Uterus (tissue), 3 donors: ENCODE measurements at regions not wholly inside any gene's neighbourhood (a gene's known extent, or its start where the extent isn't known, plus 50 kb on each side); places are given as distances from the start of the nearest gene placed in this dataset.

Experiments used
- DNase-seq, 2 donors: peaks; one replicate each; pipeline ENCODE4 v3.0.0-alpha.2; 2019 to 2020
- H3K27ac ChIP-seq, 2 donors: fragments of 200-600 bp; sonication (generic); 1 replicate in 1 of 2; 2 replicates in 1 of 2; pipeline ENCODE4 v1.5.1; 2016 to 2018
- H3K27me3 ChIP-seq, 2 donors: fragments of 200-600 bp; sonication (generic); one replicate each; pipeline ENCODE4 v1.5.1; 2018 to 2019; ENCODE audit warnings: control low read depth in 1 of 2
- H3K36me3 ChIP-seq, 2 donors: fragments of 200-600 bp; sonication (generic); one replicate each; pipeline ENCODE4 v1.5.1; 2019; ENCODE audit warnings: control low read depth in 1 of 2
- H3K4me1 ChIP-seq, 2 donors: fragments of 200-600 bp; sonication (generic); one replicate each; pipeline ENCODE4 v1.5.1; 2018 to 2019; ENCODE audit warnings: control low read depth in 1 of 2
- H3K4me3 ChIP-seq, 2 donors: fragments of 200-600 bp; sonication (generic); 1 replicate in 1 of 2; 2 replicates in 1 of 2; pipeline ENCODE4 v1.5.1; 2018 to 2019; ENCODE audit warnings: mild to moderate bottlenecking in 1 of 2
- H3K9me3 ChIP-seq, 2 donors: fragments of 200-600 bp; sonication (generic); one replicate each; pipeline ENCODE4 v1.5.1; 2019; ENCODE audit warnings: control low read depth in 1 of 2
- POLR2A ChIP-seq, 2 donors: fragments of 450-650 bp; IDR thresholded peaks; one replicate each; pipeline ENCODE4 v1.6.1; 2016; ENCODE audit warnings: antibody characterized with exemption in 2 of 2, mild to moderate bottlenecking in 1 of 2, moderate library complexity in 1 of 2
- intact Hi-C: fragments of 100-400 bp; cut with DNase I; formaldehyde crosslinking; loops from one replicate; pipeline ENCODE4 v1.15.1; 2023; ENCODE audit warnings: low total_unique reads
- TF ChIP-seq, protein P1 (sequence below), 4 experiments: fragments of 200-600 bp in 2 of 4; fragments of 450-650 bp in 2 of 4; sonication (generic) in 2 of 4; IDR thresholded peaks; one replicate each; pipeline ENCODE4 v1.5.1; 2016 to 2019; ENCODE audit warnings: antibody characterized with exemption in 4 of 4, mild to moderate bottlenecking in 2 of 4, moderate library complexity in 1 of 4
- donor health status: DM: yes; HTN: yes; CAD: no.

GRCh38 chr7:47638679-47639315, 56.9 kb upstream of the TNS3 start:
- no peak overlapping the region for H3K4me3 ChIP-seq
- H3K27me3 ChIP-seq = no peaks in the 10 kb centered on the region
- TF ChIP-seq, protein P1, sequence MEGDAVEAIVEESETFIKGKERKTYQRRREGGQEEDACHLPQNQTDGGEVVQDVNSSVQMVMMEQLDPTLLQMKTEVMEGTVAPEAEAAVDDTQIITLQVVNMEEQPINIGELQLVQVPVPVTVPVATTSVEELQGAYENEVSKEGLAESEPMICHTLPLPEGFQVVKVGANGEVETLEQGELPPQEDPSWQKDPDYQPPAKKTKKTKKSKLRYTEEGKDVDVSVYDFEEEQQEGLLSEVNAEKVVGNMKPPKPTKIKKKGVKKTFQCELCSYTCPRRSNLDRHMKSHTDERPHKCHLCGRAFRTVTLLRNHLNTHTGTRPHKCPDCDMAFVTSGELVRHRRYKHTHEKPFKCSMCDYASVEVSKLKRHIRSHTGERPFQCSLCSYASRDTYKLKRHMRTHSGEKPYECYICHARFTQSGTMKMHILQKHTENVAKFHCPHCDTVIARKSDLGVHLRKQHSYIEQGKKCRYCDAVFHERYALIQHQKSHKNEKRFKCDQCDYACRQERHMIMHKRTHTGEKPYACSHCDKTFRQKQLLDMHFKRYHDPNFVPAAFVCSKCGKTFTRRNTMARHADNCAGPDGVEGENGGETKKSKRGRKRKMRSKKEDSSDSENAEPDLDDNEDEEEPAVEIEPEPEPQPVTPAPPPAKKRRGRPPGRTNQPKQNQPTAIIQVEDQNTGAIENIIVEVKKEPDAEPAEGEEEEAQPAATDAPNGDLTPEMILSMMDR (IDR thresholded peaks at IDR 0.05) = no peak
- TF ChIP-seq POLR2A (IDR thresholded peaks at IDR 0.05) = no peak
- no peaks in the 10 kb centered on the region for H3K36me3 ChIP-seq
- DNase-seq = peak; percentile 73 to 81
- H3K4me1 ChIP-seq = peaks cover 0 to 11% of the 10 kb centered on the region in 2 donors
- intact Hi-C loops = no loop called here
- peak overlapping the region; percentile 33 to 55 for H3K27ac ChIP-seq
- no peaks in the 10 kb centered on the region for H3K9me3 ChIP-seq

DNA sequence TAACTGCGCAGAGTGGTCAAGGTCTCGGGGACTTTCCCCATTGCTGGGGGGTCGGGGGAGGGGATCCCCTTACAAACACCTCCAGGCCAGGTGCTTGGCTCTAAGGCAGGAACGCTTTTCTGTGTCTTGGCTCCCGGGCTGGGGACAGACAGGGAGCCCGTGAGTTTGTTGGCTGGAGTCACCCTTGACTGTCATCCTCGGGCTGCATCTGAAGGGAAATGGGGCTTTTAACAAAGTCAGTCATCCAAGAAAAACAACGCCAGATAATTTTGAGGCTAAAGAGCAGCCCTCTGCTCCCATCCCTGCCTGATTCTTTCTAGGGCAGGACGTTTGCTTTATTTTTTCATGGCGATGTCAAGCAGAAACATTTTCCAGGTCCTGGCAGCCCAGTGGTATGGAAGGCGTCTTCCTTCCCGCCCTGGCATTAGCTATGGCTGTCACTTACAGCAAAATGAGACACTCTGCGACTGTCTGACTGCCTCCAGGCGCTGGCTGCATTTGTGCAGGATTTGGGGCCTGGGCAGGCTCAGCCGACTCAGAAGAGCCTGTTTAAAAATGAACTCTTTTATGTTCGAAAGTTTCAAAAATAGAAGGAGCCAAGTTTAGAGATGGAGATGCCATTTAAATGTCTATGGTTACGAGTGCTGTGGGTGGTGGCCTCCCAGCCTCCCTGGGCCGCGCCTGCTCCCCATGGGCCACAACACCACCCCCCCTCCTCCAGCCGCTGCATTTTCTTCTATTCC, 54.7 kb upstream of the TNS3 start:
- DNase-seq = peak in 1 of 2 donors; percentile 26
- Histone ChIP-seq H3K27me3 (no peaks in the 10 kb centered on the region), H3K27ac (peak overlapping the region; percentile 76 to 83), H3K4me1 (peaks cover 0 to 11% of the 10 kb centered on the region in 2 donors), H3K4me3 (no peak overlapping the region), H3K9me3 (no peaks in the 10 kb centered on the region), H3K36me3 (no peaks in the 10 kb centered on the region)
- intact Hi-C loops = no loop called here
- TF ChIP-seq POLR2A (IDR thresholded peaks at IDR 0.05) = no peak
- TF ChIP-seq, protein P1 (IDR thresholded peaks at IDR 0.05) = no peak

GRCh38 chr7:47636081-47636432, 54.1 kb upstream of the TNS3 start:
- Histone ChIP-seq H3K4me3 (no peak overlapping the region), H3K27me3 (no peaks in the 10 kb centered on the region), H3K4me1 (peaks cover 0 to 11% of the 10 kb centered on the region in 2 donors), H3K27ac (peak overlapping the region; percentile 76 to 83), H3K9me3 (no peaks in the 10 kb centered on the region), H3K36me3 (no peaks in the 10 kb centered on the region)
- intact Hi-C loops = no loop called here
- TF ChIP-seq, protein P1 (IDR thresholded peaks at IDR 0.05) = no peak
- no peak for TF ChIP-seq POLR2A (IDR thresholded peaks at IDR 0.05)
- DNase-seq = no peak

DNA sequence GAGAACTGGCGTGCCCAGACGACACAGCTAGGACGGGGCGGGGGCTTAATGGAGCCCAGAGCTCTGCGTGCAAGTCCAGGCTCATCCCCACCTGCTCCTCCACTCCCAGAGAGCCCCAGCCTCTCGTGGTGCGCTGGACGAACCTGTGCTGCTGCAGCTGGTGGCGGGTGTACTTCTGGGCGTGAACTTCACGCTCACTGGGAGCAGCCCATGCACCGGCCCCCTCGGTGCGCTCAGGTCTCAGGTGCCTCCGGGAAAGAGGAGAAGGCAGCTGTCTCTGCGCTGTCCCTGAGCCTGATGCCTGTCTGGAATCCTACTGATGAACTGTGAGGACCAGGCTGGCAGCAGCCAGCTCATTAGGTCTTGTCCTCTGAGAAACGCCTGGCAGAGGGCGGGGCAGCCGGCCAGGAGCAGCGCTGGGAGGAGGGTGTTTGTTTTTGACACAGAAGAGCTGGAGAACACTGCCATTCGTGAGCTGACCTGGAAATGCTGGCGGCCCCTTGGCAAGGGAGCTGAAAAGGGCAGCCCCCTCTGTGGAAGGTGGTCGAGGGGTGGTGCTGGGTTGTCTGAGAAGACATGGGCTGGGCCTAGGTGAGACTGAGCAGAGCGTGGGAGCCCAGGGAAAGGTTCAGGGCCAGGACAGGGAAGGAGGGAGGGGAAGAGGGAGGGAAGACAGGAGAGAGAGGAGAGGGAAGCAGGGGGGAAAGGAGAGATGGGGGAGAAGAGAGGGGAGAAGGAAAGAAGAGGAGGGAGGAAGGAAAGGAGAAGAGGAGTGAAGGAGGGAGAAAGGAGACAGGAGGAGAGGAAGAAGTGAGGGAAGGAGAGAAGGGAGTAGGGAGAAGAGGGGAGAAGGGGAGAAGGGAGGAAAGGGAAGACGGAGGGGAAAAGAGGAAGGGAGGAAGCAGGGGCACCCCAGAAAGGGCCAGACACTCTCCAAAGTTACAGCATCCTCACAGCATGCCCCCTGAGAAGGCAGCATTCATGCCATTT, 53.5 kb upstream of the TNS3 start:
- Histone ChIP-seq H3K4me1 (peaks cover 0 to 11% of the 10 kb centered on the region in 2 donors), H3K27ac (peak overlapping the region; percentile 76 to 83), H3K36me3 (no peaks in the 10 kb centered on the region), H3K4me3 (no peak overlapping the region), H3K9me3 (no peaks in the 10 kb centered on the region), H3K27me3 (no peaks in the 10 kb centered on the region)
- TF ChIP-seq, protein P1 (IDR thresholded peaks at IDR 0.05) = no peak
- TF ChIP-seq POLR2A (IDR thresholded peaks at IDR 0.05) = no peak
- intact Hi-C loops = no loop called here
- DNase-seq = peak; percentile 41 to 51
